ENCODE measurements at regions not wholly inside any gene's neighbourhood (a gene's known extent, or its start where the extent isn't known, plus 50 kb on each side); places are given as distances from the start of the nearest gene placed in this dataset.
A peak's percentile ranks its signal among the peaks of the same experiment; 100 is the strongest.

DNA sequence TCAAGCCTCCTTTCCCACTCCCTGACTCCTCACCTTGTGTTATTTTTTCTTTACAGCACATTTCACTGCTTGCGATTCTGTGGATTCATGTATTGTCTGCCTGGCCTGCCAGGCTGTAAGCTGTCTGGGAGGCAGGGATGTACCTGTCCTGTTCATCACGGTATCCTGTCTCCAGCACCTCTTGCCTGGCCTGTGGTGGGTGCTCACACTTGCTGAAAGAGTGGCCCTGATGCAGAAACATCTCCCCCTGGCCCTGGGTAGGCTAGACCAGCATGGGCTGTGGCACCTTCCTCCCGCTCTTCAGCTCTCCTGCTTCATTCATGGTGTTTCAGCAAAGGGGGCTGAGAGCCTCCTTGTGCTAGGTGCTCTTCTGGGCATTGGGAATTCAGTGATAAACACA is 60.1 kb upstream of the KCNG1 start:
- H3K27ac ChIP-seq, result no peak overlapping the region
- TF ChIP-seq, protein P1, sequence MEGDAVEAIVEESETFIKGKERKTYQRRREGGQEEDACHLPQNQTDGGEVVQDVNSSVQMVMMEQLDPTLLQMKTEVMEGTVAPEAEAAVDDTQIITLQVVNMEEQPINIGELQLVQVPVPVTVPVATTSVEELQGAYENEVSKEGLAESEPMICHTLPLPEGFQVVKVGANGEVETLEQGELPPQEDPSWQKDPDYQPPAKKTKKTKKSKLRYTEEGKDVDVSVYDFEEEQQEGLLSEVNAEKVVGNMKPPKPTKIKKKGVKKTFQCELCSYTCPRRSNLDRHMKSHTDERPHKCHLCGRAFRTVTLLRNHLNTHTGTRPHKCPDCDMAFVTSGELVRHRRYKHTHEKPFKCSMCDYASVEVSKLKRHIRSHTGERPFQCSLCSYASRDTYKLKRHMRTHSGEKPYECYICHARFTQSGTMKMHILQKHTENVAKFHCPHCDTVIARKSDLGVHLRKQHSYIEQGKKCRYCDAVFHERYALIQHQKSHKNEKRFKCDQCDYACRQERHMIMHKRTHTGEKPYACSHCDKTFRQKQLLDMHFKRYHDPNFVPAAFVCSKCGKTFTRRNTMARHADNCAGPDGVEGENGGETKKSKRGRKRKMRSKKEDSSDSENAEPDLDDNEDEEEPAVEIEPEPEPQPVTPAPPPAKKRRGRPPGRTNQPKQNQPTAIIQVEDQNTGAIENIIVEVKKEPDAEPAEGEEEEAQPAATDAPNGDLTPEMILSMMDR (conservative IDR thresholded peaks at IDR 0.05), result no peak

DNA sequence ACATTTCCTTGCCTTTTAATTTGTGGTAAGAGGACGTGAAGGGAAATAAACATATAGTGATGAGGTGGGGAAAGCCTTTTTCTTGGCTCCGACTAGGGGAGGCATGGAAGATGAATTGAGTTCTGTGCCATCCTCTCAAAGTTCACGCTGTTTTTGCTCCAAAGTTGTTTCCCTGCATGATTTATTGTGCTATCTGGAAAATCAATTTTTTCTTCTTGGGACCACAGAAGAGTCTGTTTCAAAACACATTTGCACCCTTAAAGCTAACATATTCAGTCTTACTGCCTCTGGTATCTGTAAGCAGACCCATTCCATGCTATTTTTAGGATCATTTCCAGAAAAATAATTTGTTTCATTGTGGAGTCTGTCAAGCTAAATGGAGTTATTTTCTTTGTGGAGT is 57.6 kb upstream of the KCNG1 start:
- TF ChIP-seq, protein P1 (conservative IDR thresholded peaks at IDR 0.05), result no peak
- no peak overlapping the region for H3K27ac ChIP-seq

DNA sequence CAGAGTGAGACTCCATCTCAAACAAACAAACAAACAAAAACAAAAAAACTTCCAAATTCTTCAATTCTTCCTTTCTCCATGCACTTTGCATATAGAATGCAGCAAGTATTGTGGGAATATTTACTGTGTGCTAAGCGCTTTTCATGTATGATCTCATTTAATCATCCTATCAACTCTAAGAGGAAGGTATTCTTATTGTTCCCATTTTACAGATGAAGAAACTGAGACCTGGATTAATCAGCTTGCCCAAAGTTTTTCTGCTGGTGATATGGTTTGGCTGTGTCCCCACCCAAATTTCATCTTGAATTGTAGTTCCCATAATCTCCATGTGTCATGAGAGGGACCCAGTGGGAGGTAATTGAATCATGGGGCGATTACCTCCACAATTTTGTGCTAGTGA is 56.6 kb upstream of the KCNG1 start:
- no peak overlapping the region for H3K27ac ChIP-seq
- TF ChIP-seq, protein P1 (conservative IDR thresholded peaks at IDR 0.05), result no peak

DNA sequence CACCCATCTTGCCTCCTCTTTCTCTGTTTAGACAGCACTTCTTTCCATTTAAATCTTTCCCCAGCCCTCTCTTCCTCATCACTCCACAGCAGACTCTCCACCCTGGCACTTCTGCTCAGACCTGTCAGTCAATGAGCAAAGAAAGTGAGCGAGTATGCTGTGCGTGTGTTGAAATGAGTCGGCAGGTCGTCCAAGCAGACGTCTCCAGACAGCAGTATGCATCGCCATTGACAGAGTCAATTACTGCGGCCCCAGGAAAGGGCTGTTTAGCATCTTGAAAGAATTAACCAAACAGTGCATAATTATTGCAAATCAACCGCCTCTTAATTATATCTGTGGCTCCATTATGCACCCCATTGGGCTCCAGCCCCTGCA is 54.8 kb upstream of the KCNG1 start:
- no peak overlapping the region for H3K27ac ChIP-seq
- TF ChIP-seq, protein P1 (conservative IDR thresholded peaks at IDR 0.05), result no peak

DNA sequence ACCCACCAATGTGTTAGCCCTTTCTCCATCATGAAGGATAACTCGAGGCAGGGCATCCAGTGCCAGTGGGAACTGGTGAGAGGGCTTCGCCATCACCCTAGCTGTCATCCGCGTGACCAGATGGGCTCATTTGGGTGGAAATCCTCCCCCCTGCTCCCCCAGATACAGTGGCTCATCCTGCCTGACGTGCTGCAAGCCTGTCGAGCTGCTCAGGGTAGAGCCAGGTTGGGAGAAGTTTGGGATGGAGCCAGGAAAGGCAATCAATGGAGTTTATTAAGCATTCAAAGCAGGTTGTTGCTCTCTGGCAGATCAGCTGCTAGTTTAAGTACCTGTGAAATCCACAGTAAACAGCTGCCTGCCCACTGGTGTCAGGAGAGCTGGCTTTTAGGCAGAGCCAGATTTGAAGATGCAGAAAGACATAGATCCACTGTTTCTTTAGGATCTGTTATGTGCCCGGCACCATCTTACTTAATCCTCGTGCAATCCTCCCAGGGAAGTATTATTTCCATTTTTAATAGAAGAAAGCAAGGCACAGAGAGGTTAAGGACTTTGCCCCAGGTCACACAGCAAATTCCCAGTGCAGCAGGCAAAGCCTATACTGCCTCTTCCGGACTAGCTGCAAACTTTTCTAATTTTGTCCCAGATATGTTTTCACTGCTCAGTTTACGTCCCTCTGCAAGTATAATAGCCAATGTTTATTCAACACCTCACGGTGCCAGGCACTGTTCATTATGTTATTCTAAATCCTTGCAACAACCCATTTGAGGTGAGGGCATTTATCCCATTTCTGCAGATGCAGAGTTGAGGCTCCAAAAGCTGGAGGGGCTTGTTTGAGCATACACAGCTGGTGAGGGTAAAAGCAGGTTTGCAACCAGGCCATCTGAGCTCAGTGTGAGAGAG is 54.1 kb upstream of the KCNG1 start:
- H3K27ac ChIP-seq, result no peak overlapping the region
- TF ChIP-seq, protein P1 (conservative IDR thresholded peaks at IDR 0.05), result 0 out of 2 replicates have a peak, but pooled peaks have one; percentile 15

DNA sequence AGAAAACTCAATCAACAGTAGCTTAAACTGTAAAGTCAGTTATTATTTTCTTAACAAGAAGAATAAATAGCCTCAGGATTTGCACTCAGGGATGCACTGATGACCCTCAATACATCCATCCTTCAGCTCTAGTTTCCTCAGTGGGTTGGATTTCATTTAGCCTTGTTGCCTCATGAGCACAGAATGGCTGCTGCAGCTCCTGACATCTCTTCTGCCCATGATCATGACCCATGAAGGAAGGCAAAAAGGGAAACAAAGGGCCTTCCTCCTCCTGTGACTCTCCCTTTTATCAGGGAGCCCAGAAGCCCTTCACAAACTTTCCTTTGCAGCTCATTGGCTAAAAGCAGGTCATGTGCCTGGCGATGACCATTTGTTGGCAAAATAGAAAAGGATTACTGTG is 51.2 kb upstream of the KCNG1 start:
- no peak overlapping the region for H3K27ac ChIP-seq
- TF ChIP-seq, protein P1 (conservative IDR thresholded peaks at IDR 0.05), result no peak

All from VCaP (cell line).